ENCODE measurements at regions not wholly inside any gene's neighbourhood (a gene's known extent, or its start where the extent isn't known, plus 50 kb on each side); places are given as distances from the start of the nearest gene placed in this dataset.
"Not testable (repeated sequence)": the region's sequence is repeated elsewhere in the genome, so short reads cannot be mapped to it uniquely, and the experiment has no call there.

DNA sequence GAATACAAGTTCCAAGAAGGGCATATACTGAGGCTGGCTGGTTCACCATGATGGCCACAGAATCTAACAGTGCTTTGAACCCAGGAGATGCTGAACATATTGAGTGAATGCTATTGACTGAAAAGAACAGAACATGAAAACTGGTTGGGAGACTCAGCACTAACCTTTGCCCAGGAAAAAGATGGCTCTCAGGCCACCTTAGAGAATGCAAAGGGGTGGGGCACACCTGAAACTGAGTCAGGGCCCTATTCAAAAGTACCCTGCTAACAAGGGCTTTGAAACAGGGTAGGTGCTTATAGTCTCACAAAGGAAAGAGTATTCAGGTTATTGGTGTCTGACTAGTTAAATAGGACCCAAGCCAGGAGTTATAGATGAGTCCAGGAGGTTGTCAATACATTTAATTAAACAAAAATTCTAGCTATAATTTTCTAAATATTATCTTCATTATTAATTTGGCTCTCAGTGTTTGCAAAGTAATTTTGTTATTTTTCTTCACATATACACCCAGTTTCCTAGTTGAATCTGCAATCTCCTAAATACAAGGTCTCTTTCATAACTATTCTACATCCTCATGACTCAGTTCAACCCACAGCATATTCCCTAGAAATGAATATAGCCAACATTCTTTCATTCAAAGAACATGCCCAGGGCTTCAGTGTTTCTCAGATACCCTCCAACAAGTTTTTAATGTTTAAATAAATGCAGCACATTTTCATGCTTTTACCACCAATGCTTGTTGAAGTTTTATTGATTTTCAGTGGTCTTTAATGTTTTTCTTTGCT is 144.2 kb upstream of the RAPGEF2 start:
- H3K27ac ChIP-seq: no peak overlapping the region

DNA sequence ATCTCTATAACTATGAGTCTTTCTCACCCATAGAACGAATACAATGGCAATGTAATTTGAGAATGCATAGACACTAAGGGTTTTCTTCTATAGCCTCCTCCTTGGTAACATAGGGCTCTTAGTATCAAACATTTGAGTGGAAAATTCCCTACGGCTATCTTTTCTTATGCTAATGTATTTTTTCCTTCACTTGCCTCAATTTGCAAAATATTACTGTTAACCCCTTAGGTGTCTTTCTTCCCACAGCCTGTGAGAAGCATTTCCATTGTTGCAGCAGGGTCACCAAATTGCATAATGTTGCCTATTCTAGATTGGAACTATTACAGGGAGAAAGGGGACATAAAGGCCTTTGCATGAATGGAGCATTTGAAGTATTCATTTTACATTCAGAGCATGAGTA is 140.5 kb upstream of the RAPGEF2 start:
- Histone ChIP-seq H3K4me3 (no peak overlapping the region), H3K27ac (no peak overlapping the region)

More for the DNA sequence above, 144.2 kb upstream of the RAPGEF2 start:
- no peak overlapping the region for H3K4me3 ChIP-seq

DNA sequence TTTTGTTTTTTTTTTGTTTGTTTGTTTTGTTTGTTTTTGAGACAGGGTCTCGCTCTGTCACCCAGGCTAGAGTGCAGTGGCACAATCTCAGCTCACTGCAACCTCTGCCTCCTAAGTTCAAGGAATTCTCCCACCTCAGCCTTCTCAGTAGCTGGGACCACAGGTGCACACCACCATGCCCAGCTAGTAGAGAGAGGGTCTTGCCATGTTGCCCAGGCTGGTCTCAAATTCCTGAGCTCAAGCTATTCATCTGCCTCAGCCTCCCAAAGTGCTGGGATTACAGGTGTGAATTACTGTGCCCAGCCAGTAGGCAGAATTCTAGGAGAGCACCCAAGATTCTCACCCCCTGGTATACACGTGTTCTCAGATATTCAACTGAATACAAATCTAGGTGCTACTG is 139.6 kb upstream of the RAPGEF2 start:
- H3K27ac ChIP-seq, H3K4me3 ChIP-seq: not testable (repeated sequence)

DNA sequence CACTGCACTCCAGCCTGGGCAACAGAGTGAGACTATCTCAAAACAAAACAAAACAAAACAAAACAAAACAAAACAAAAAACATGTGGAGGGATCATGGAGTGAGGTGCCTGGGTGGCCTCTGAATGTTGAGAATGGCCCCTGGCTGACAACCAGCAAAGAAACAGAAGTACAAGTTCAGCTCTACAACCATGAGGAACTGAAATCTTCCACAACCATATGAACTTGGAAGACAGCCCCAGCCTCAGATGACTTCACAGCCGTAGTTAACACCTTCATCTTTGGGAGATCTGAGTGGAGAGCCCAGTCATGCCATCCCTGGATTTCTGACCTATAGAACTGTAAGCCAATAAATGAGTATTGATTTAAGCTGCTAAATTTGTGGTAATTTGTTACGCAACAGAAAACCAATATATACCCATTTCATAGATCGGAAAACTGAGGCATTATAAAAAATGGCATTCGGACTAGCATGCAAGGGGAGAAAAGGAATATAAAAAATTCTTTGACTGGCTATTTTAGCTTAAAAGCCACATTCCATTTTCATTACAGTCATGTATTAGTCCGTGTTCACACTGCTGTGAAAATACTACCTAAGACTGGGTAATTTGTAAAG is 138.7 kb upstream of the RAPGEF2 start:
- H3K27ac ChIP-seq: no peak overlapping the region
- no peak overlapping the region for H3K4me3 ChIP-seq

DNA sequence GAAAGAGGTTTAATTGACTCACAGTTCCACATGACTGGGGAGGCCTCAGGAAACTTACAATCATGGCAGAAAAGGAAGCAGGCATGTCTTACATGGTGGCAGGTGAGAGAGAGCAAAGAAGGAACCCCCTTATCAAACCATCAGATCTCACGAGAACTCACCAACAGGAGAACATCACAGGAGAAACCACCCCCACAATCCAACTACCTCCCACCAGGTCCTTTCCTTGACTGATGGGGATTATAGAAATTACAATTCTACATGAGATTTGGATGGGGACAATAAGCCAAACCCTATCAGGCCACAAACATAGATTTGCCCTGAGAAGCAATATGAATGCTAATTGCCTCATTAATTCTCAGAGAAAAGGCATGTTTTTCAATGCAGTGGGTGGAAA is 138.2 kb upstream of the RAPGEF2 start:
- Histone ChIP-seq H3K27ac (no peak overlapping the region), H3K4me3 (no peak overlapping the region)

DNA sequence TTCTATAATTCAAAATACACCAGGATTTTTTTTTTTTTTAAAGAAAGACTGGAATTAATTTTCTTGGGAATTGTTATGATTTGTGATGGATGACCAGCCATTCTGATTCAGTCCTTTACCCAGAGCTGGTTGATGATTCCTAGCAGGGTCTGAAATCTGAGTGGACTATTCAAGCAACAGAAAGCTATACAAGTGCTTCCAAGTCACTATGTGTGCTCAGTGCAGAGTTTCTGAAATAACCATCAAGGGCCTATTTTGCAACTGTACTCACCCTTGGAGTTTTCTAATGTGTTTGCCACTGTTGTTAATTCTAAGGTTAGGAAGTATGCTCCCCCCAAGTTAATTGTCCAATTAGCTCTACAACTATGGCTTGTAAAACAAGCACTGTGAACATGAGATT is 137.7 kb upstream of the RAPGEF2 start:
- H3K4me3 ChIP-seq: no peak overlapping the region
- no peak overlapping the region for H3K27ac ChIP-seq

DNA sequence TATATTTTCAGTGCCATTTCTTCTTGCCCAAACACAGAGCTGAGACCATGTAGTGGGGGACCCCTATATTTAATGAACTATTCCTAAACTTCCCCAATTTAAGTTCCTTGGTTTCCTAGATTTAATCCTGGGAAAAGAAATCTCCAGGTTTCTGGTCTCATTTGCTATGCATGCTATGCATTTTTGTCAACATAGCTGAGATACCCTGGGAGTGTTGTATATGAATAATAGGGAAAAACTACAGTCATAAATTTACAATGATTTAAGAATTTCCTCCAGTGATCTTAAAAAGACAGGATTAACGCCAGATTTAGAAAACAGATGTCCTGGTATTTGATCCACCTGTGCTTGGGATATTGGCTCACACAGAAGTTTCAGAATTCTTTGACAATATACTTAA is 136.8 kb upstream of the RAPGEF2 start:
- no peak overlapping the region for H3K4me3 ChIP-seq
- H3K27ac ChIP-seq: no peak overlapping the region

DNA sequence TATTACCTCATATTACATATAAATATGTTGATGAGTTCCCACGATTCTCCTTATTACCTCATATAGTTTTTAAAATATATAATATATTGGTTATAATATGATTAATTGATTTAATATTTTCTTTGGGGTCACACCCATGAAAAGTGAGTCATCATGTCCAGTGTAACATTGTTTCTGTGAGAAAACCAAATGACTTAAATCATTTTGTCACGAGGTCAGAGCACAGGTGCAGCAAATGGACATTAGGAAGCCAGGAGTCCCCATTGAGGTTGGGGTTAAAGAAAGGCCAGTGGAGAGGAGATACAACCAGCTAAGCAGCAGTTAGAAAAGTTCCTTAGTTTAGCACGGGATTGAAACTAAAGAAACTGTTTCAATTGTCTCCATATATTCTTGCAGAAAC is 133.9 kb upstream of the RAPGEF2 start:
- Histone ChIP-seq H3K4me3 (no peak overlapping the region), H3K27ac (no peak overlapping the region)

DNA sequence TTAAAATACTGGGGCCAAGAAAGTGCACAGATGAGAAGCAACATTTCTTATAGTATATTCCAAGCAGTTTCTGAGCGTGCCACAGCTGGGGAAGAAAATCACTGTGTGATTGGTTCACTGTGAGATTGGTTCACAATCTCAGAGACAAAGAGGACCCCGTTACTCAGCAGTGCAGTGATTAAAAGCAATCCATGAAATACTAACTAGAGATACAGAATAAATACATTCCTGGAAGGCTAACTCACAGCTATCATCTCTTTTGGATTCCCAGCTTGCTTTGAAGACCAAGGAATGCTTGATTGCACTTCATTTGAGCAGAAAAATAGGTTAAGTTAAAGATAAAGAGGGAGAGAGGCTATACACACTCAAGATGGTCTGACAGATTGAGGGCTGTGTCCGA is 132.1 kb upstream of the RAPGEF2 start:
- Histone ChIP-seq H3K27ac (no peak overlapping the region), H3K4me3 (no peak overlapping the region)

DNA sequence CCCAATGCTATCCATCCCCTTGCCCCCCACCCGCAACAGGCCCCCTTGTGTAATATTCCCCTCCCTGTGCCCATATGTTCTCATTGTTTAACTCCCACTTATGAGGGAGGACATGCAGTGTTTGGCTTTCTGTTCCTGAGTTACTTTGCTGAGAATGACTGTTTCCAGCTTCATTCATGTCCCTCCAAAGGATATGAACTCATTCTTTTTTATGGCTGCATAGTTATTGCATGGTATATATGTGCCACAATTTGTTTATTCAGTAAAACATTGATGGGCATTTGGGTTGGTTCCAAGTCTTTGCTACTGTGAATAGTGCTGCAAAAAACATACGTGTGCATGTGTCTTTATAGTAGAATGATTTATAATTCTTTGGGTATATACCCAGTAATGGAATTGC is 128.4 kb upstream of the RAPGEF2 start:
- not testable (repeated sequence) for H3K27ac ChIP-seq, H3K4me3 ChIP-seq

DNA sequence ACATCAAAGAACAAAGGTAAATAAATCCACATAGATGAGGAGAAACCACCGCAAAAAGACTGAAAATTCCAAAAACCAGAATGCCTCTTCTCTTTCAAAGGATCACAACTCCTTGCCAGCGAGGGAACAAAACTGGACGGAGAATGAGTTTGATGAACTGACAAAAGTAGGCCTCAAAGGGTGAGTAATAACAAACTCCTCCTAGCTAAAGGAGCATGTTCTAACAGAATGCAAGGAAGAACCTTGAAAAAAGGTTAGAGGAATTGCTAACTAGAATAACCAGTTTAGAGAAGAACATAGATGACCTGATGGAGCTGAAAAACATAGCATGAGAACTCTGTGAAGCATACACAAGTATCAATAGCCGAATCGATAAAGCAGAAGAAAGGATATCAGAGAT is 122.2 kb upstream of the RAPGEF2 start:
- H3K4me3 ChIP-seq, H3K27ac ChIP-seq: not testable (repeated sequence)

DNA sequence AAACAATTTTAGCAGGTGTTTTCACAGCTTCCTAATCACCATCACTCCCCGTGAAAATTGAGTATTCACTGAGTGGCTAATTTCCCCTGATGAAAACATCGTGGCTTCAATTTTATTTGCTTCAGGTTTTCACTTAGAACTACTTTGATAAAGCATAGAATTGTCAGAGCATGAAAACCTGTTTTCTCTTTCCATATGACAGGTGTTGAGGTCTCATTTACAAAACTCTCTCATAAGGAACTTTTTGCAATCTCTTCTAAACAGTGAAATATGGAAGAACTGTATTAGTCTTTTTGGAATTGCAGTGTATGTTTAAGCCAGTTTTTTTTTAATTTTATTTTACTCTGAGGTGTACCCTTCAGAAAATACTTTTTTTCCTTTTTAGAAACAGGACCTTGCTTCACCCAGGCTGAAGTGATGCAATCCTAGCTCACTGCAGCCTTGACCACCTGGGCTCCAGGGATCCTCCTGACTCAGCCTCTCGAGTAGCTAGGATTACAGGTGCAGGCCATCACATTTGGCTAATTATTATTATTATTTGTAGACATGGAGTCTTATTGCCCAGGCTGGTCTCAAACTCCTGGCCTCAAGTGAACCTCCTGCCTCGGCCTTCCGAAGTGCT is 111.2 kb upstream of the RAPGEF2 start:
- Histone ChIP-seq H3K27ac (no peak overlapping the region), H3K4me3 (no peak overlapping the region)

DNA sequence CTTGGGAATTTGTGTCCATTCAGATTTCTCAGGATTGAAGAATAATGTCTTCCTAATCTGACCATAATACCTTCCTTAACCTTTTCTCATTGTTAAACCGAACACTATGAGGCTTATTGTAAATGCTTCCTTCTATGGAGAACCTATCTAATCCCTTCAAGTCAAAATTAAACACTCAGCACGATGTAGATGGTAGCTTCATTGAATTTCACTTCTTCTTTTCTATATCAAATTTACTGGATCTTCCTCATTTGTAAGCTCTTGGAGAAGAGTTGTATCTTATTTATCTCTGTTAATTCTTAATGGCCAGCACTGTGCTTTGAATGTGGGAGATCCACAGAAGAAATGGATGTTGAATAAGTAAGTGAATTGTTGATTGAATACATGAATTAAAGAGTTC is 109.0 kb upstream of the RAPGEF2 start:
- H3K27ac ChIP-seq: no peak overlapping the region

DNA sequence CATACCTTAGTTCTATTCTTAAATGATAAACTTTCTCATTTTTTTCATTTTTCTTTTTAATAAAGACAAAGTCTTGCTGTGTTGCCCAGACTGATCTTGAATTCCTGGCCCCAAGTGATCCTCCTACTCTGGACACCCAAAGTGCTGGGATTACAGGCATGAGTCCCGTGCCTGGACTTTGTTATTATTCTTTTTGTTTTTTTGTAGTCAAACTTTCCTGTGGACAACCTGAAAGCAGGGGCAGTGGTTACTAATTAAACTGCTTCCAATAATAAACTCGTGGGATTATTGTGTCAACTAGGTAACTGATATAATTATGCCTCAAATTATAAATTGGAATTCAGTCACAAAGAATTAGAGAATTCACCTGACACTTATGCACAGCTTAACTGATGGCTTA is 107.8 kb upstream of the RAPGEF2 start:
- Histone ChIP-seq H3K4me3 (no peak overlapping the region), H3K27ac (no peak overlapping the region)

More for the DNA sequence above, 109.0 kb upstream of the RAPGEF2 start:
- no peak overlapping the region for H3K4me3 ChIP-seq

DNA sequence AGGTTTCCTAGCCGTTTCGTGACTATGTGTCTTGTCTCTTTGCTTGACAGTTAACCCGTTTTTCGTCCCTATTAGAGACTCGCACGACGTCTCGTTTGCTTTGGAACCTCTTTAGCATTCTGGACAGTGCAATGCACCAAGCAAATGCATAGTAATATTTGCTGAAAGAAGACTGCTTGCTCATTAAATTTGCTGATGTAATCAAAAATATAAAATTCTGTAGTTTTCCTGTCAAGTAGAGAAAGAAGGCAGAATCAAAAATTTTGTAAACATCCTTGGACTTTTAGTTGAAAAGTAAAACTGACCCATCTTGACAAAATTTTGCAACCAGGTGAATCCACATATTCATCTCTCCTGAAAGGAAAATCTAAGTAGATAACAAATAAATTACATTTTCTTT is 106.9 kb upstream of the RAPGEF2 start:
- H3K27ac ChIP-seq: no peak overlapping the region
- no peak overlapping the region for H3K4me3 ChIP-seq

DNA sequence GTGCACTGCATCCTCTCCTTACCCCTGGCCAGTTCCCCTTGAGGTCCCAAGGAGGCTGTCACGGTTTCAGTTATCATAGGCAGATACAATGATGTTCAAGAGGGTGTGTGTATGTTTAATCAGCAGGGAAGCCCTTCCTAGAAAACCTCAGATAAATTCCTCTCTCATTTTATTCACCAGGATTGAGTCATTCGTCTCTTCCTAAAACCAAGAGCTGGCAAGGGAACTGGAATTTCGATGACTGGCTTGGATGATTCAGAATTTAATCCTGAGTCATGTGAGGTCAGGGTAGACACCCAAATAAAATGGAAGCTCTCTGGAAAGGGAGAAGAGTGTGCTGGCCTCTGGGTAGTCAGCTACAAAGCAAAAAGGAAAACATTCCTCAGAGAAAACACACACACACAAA is 106.2 kb upstream of the RAPGEF2 start:
- Histone ChIP-seq H3K4me3 (no peak overlapping the region), H3K27ac (peak overlapping the region in 4 of 21 experiments; percentile 25 to 57 (median 43))

DNA sequence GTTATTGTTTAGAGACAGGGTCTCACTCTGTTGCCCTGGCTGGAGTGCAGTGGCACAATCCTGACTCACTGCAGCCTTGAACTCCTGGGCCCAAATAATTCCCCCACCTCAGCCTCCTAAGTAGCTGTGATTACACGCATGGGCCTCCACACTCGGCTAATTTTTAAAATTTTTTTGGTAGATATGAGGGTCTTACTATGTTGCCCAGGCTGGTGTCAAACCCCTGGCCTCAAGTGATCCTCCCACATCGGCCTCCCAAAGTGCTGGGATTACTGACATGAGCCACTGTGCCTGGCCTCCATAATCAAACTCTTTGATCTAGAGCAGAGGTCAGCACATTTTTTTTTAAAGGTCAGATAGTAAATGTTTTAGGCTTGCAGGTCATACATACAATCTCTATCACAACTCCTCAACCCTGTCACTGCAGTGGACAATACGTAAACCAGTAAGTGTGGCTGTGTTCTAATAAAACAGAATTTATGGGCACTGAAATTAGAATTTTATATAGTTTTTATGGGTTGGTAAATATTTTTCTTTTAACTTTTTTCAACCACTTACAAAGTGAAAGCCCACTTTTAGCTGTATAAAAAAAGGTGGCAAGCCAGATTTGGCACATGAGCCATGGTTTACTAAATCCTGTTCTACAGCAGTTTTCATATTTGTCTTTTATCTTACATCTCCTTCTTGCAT is 105.1 kb upstream of the RAPGEF2 start:
- H3K27ac ChIP-seq: no peak overlapping the region
- no peak overlapping the region for H3K4me3 ChIP-seq

DNA sequence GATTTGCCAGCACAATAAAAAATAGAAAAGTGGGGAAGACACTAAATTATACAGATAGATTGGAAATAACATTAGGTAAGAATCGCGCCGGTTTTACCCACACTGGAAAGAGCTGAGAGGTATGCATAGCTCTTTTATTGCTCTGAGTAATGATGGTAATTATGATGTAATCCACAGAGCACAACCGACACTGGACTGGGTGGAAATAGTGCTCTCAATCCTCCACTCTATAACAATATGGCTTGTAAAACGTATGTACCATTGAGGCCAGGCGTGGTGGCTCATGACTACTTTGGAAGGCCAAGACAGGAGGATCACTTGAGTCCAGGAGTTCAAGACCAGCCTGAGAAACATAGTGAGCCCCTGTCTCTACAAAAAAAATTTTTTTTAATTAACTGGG is 104.3 kb upstream of the RAPGEF2 start:
- Histone ChIP-seq H3K4me3 (no peak overlapping the region), H3K27ac (no peak overlapping the region)

DNA sequence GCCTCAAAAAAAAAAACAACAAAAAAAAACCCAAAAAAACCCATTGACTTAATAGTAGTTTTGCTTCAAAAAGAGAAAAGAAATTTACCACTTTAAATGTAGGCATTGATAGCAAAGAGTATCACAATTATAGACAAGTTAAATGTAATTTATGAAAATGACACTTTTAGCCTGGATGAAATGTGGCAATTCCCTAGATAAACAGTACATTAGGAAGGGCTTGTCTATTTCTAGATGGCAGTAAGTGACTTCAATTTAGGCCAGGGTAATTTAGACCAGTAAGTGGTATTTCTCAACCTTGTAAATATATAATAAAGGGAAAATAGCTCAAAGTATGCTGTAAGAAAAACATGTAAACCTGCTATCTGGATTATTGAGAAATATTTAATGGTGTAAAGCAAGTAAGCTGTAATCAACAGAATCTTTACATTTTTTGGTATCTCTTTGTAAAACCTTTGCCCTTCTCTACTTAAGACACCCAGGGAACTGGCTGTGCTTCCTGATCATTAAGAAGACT is 103.7 kb upstream of the RAPGEF2 start:
- H3K4me3 ChIP-seq: no peak overlapping the region
- H3K27ac ChIP-seq: no peak overlapping the region

DNA sequence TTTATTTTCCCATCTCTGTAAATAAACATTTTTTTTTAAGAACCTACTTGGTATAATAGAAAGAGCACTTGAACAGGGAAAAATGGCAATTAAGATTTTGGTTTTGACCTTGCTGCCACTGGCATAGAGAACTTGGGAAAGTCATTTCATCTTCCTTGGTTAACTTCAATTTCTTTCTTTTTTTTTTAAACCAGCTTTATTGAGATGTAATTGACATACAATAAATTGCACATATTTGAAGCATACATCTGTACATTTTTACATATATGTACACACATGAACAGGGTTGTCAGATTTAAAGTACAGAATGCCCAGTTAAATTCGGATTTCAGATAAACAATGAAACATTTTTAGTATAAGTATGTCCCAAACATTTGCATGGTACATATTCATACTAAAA is 103.0 kb upstream of the RAPGEF2 start:
- Histone ChIP-seq H3K27ac (no peak overlapping the region), H3K4me3 (no peak overlapping the region)

Data from skin epidermis (tissue), 12 donors.